Activated CD8-positive, alpha-beta memory T cell treated with anti-CD3 and anti-CD28 coated beads, Interleukin-2, amount 50 U/mL, for 1 hour (primary cell): ENCODE measurements at regions not wholly inside any gene's neighbourhood (a gene's known extent, or its start where the extent isn't known, plus 50 kb on each side); places are given as distances from the start of the nearest gene placed in this dataset.

ENCODE experiments used
- DNase-seq: peaks from one replicate; pipeline ENCODE4 v3.0.0-alpha.2; 2020; ENCODE audit errors: extremely low read depth

- no peak for DNase-seq
Measured at GRCh38 chr2:129058981-129059380, 740.3 kb upstream of the HS6ST1 start.

GRCh38 chr2:129059476-129059875, 740.8 kb upstream of the HS6ST1 start:
- DNase-seq: no peak

- no peak for DNase-seq
Measured at GRCh38 chr2:129061069-129061768, 742.6 kb upstream of the HS6ST1 start.

DNA sequence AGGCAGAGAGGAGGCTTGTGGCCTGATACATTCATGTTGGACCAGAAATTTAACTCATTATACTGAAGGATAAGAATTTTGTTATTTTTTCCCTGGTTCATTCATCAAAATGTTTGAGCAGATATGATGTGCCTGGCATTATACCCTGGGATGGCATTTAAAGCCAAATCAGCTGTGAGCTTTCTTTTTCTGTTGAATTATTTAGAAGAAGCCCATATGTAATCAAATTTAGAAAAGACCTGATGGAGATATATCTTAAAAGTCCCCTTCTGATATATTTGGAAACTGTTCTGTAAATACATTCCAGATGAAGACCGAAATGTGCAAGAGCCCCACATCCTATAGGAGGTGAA, 743.1 kb upstream of the HS6ST1 start:
- no peak for DNase-seq

DNA sequence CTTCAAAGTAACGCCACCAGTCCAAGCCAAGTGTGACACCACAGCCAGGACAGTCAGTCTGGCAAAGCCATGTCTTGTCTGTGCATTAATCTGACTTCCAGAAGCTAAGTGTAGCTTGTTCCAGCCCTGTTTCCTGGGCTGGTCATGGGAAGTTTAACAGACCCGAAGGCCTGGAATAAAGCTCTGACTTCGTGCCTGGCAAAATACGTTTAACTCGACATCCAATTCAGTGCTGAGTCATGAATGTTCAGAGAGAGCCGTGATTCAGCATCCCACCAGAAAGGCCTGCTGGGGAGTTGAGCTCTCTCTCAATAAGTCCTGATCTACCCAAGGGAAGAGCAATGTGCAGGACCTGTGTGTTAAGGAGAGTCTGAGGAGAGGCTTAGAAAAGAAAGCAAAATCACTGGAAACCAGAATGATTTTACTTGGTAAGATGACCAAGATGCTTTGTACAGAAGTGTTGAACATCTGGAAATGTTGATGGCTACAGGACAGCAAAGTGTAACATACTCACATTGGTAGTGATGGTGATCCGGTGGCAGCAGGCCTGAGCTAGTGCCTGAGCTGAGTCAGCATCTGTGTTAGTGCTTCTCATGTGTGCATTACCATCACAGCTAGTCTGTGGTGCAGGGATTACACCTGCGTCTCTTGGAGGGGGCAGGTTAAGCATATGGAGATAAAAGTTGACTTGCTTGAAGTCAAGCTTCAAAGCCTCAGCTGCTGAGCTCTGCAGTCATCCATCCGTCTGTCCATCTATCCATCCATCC, 743.7 kb upstream of the HS6ST1 start:
- DNase-seq: no peak

DNA sequence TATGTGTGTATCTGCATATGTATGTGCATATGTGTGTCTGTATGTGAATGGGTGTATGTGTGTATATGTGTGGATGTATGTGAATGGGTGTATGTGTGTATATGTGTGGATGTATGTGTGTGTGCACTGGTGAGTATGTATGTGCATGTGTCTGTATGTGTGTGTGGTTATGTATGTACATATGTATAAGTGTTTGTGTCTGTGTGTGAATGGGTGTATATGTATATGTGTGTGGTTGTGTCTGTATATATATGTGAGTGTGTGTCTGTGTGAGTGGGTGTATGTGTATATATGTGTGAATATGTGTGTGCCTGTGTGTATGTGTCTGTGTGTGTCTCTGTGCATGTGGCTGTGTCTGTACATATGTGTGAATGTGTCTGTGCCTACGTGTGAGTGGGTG, 748.4 kb upstream of the HS6ST1 start:
- no peak for DNase-seq

- DNase-seq: no peak
Measured at GRCh38 chr2:129067953-129068352, 749.3 kb upstream of the HS6ST1 start.

GRCh38 chr2:129068543-129068942, 749.9 kb upstream of the HS6ST1 start:
- DNase-seq: no peak

- DNase-seq: no peak
Measured at GRCh38 chr2:129069875-129070594, 751.4 kb upstream of the HS6ST1 start.

- DNase-seq: no peak
Measured at GRCh38 chr2:129070663-129071062, 752.0 kb upstream of the HS6ST1 start.

GRCh38 chr2:129071531-129071930, 752.9 kb upstream of the HS6ST1 start:
- DNase-seq: no peak

- no peak for DNase-seq
Measured at GRCh38 chr2:129074298-129074920, 755.7 kb upstream of the HS6ST1 start.

GRCh38 chr2:129078548-129078947, 759.9 kb upstream of the HS6ST1 start:
- no peak for DNase-seq

- DNase-seq: no peak
Measured at GRCh38 chr2:129080715-129081476, 762.2 kb upstream of the HS6ST1 start.

GRCh38 chr2:129085386-129085785, 766.7 kb upstream of the HS6ST1 start:
- no peak for DNase-seq

GRCh38 chr2:129087133-129087813, 768.6 kb upstream of the HS6ST1 start:
- no peak for DNase-seq

- no peak for DNase-seq
Measured at GRCh38 chr2:129091620-129092019, 773.0 kb upstream of the HS6ST1 start.

GRCh38 chr2:129092956-129093355, 774.3 kb upstream of the HS6ST1 start:
- DNase-seq: no peak

DNA sequence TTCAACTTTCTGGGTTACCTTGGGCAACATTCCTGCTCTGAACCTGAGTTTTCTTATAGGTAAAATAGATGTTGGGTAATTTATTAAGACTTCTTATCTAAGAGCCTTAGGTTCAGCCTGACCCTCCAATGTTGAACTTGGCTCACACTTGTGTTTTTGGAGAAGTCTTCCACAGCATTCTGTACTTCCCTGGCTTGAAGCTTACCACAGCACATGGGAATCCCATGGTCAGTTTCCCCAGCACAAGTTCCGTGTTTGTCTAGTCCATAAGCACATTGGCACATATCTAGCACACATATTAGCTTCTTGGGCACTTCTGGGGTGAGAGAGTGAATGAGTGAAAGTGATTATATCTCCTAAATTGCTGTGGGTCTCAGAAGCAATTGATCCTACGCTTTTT, 782.5 kb upstream of the HS6ST1 start:
- no peak for DNase-seq

- DNase-seq: no peak
Measured at GRCh38 chr2:129103936-129104878, 785.5 kb upstream of the HS6ST1 start.
